GM19395 (cell line): ENCODE measurements at regions not wholly inside any gene's neighbourhood (a gene's known extent, or its start where the extent isn't known, plus 50 kb on each side); places are given as distances from the start of the nearest gene placed in this dataset.
"Not testable (repeated sequence)": the region's sequence is repeated elsewhere in the genome, so short reads cannot be mapped to it uniquely, and the experiment has no call there.

Experiments
- ATAC-seq: cut with Tn5 transposase; IDR thresholded peaks from one replicate; pipeline ENCODE4 v1.9.1; 2021; ENCODE audit warnings: mild to moderate bottlenecking, moderate library complexity; ENCODE audit not compliant: unreplicated experiment

GRCh38 chr13:105904034-105904742 lies 631.3 kb downstream of the EFNB2 start:
- ATAC-seq: no peak

DNA sequence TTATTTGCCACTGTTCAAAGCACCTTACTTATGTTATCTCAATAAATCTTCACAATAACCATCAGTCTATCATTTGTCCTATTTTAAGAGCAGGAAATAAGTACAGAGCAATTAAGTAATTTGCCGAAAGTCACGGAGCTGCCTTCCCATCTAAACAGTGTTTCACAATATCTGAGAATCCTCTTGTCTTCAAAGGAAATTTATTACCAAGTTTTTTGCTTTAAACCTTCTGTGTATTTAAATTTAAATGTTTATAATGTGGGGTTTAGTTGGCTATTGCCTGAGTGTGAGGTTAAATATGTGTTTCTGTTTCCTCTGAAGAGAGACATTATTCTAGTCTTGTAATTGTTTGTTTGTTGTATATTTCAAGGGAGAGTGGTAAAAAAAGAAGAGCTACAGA lies 633.1 kb downstream of the EFNB2 start:
- no peak for ATAC-seq

- no peak for ATAC-seq
These were observed 637.9 kb downstream of the EFNB2 start for GRCh38 chr13:105897575-105897974.

GRCh38 chr13:105894697-105895096 lies 640.8 kb downstream of the EFNB2 start:
- ATAC-seq: no peak

DNA sequence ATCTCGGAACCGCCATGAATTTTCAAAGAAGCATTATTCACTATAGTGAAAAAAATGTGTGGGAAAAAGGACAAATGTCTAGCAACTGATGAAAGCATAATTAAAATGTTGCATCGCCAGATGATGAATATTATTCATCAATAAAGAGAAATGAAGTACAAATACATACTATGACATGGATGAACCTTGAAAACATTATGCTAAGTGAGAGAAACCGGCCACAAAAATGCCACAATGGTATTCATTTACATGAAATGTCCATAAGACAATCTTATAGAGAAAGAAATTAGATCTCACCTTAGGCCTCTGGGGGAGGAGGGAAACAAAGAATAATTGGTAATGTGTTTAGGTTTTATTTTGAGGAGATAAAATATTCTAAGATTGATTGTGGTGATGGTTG lies 645.0 kb downstream of the EFNB2 start:
- no peak for ATAC-seq

DNA sequence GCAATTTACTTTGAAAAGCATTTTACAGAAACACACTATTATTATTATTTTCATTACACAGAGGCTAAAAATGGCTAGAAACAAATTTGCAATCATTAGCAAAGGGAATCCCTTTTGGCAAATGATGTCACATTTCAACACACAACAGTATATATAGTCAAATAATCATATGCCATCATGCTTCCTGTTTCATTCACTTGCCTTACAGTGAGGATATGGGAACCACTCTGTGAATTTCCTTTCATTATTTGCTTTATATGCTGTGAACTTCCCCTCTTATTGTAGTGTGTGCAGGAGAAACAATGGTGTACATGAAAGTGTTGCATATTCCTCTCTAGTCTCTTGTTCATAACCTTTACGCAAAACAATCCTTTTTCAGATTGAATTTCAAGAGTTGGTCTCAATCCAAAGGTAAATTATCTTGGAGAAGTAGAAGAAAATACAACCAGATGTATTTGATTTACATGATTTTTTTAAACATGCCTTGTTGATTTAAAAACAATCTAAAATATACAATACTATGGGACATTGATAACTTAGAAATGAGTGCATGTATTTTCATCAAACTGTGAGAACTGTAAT lies 657.3 kb downstream of the EFNB2 start:
- no peak for ATAC-seq

- ATAC-seq: no peak
These were observed 660.6 kb downstream of the EFNB2 start for GRCh38 chr13:105874814-105875213.

GRCh38 chr13:105871768-105872167 lies 663.7 kb downstream of the EFNB2 start:
- no peak for ATAC-seq

- no peak for ATAC-seq
These were observed 664.1 kb downstream of the EFNB2 start for GRCh38 chr13:105871326-105871725.

GRCh38 chr13:105863300-105863920 lies 672.1 kb downstream of the EFNB2 start:
- ATAC-seq: no peak

DNA sequence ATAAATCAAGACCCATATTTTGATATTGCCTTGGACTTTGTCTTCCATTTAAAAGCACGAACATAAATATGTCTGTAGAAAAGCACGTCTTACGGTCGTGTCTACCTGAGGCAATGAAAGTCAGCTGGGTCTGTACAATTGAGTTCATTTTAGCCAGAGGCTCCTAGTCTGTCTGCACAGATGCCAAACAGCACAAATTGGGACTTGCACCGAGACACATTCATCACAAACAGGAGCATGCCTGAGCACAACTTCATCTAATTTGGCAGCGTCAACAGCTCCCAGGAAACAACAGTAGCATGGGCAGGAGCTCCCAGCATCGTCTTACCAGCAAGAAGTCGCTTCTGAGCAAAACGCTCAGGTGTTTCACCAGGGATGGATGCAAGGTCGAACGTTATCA lies 687.0 kb downstream of the EFNB2 start:
- ATAC-seq: no peak

GRCh38 chr13:105847527-105848291 lies 687.8 kb downstream of the EFNB2 start:
- no peak for ATAC-seq

- ATAC-seq: no peak
These were observed 688.5 kb downstream of the EFNB2 start for GRCh38 chr13:105846923-105847322.

DNA sequence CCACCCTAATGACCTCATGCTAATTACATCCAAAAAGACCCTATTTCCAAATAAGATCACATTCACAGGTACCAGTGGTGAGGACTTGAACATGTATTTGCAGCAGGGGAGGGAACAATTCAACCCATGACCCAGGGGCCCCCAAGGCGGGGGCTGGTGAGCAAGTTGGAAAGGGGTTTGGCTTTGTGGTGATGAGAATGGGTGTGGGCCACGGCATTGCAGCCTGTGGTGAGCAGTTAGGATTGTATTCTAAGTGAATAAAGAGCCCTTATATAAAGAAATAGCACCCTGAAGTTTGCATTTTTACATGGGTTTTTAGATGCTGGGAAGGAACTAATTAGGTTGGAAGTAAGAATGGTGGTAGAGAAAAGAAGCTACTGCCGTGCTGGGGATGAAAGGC lies 694.2 kb downstream of the EFNB2 start:
- ATAC-seq: no peak

DNA sequence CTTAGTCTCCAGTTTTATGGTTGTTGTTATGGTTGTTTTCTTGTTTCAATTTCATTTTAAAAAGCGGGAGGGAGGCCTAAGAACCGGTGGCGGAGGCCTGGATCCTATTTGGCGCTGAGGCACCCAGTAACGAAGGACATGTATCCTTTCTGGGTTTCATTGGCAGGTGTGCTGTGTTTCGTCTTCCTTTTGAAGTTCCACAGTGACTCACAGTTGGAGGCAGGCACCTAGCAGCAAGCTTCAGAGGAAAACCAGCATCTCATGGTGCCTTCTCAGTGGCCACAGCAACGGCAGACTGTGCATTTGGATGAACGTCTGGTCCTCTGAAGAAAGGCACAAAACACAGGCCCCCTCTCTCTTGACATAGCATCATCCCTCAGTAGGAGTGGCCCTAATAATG lies 697.2 kb downstream of the EFNB2 start:
- ATAC-seq: no peak

- not testable (repeated sequence) for ATAC-seq
These were observed 698.2 kb downstream of the EFNB2 start for GRCh38 chr13:105837295-105837694.

- ATAC-seq: no peak
These were observed 704.6 kb downstream of the EFNB2 start for GRCh38 chr13:105830821-105831220.

DNA sequence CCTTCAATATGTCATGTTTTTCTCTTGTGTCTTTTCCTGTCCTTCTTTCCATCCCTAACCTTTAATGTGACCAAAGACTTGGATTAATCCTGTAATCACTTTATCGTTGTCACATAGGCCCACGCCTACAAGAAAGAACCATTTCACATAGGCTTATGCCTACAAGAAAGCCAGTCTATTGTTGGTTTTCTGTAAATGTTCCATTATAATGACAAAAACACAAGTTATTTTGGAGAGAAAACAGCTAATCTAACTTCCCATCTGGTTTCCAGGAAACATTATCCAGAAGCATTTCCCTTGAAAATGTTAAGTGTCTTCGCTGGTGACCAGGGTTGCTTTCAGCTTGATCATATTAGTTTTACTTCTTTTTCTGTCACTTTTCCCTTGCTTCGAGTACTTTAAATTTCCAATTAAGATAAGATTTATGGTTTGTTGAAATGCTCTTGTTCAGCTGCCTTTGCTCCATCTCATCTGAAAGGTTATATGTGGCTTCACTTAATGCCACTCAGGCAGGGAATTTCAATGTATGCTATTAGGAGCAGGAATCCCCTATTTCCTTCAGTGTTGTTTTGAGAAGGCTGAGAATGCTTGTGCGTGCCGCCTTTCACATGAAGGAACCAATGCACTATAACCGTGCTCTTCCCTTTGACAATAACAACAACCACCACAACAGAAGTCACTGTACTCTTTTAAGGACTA lies 708.2 kb downstream of the EFNB2 start:
- ATAC-seq: no peak

- no peak for ATAC-seq
These were observed 710.4 kb downstream of the EFNB2 start for GRCh38 chr13:105825071-105825470.

GRCh38 chr13:105821337-105821736 lies 714.1 kb downstream of the EFNB2 start:
- no peak for ATAC-seq

GRCh38 chr13:105820415-105820814 lies 715.0 kb downstream of the EFNB2 start:
- no peak for ATAC-seq
